Parathyroid adenoma (tissue), 2 donors: ENCODE measurements at regions not wholly inside any gene's neighbourhood (a gene's known extent, or its start where the extent isn't known, plus 50 kb on each side); places are given as distances from the start of the nearest gene placed in this dataset.

Experiments used
- H2AFZ ChIP-seq: fragments of 300-600 bp; sonication (generic); one replicate; pipeline ENCODE4 v1.7.0; 2017; ENCODE audit warnings: antibody characterized with exemption, mild to moderate bottlenecking
- H3K27ac ChIP-seq: fragments of 300-600 bp; sonication (generic); one replicate; pipeline ENCODE4 v1.7.0; 2017
- H3K27me3 ChIP-seq: fragments of 300-600 bp; sonication (generic); one replicate; pipeline ENCODE4 v1.7.0; 2017; ENCODE audit warnings: low read length; ENCODE audit not compliant: control insufficient read depth, insufficient read depth
- H3K36me3 ChIP-seq: fragments of 300-600 bp; sonication (generic); one replicate; pipeline ENCODE4 v1.7.0; 2017; ENCODE audit warnings: low read length; ENCODE audit not compliant: control insufficient read depth, insufficient read depth
- H3K4me1 ChIP-seq: fragments of 300-600 bp; sonication (generic); one replicate; pipeline ENCODE4 v1.7.0; 2017; ENCODE audit warnings: control low read depth
- H3K4me2 ChIP-seq: fragments of 300-600 bp; sonication (generic); one replicate; pipeline ENCODE4 v1.7.0; 2017; ENCODE audit warnings: low read length
- H3K4me3 ChIP-seq: fragments of 300-600 bp; sonication (generic); one replicate; pipeline ENCODE4 v1.7.0; 2017; ENCODE audit warnings: low read depth, low read length
- H3K79me2 ChIP-seq: fragments of 300-600 bp; sonication (generic); one replicate; pipeline ENCODE4 v1.7.0; 2017; ENCODE audit warnings: control low read depth
- H3K9ac ChIP-seq: fragments of 300-600 bp; sonication (generic); one replicate; pipeline ENCODE4 v1.7.0; 2017; ENCODE audit warnings: mild to moderate bottlenecking
- H3K9me3 ChIP-seq: fragments of 300-600 bp; sonication (generic); one replicate; pipeline ENCODE4 v1.7.0; 2017; ENCODE audit warnings: low read length; ENCODE audit not compliant: control insufficient read depth
- TF ChIP-seq, protein P1 (sequence below): fragments of 300-600 bp; sonication (generic); IDR thresholded peaks from one replicate; pipeline ENCODE4 v1.7.0; 2017; ENCODE audit warnings: antibody characterized with exemption, mild to moderate bottlenecking
- donor health status: primary hyperparathyroidism.

DNA sequence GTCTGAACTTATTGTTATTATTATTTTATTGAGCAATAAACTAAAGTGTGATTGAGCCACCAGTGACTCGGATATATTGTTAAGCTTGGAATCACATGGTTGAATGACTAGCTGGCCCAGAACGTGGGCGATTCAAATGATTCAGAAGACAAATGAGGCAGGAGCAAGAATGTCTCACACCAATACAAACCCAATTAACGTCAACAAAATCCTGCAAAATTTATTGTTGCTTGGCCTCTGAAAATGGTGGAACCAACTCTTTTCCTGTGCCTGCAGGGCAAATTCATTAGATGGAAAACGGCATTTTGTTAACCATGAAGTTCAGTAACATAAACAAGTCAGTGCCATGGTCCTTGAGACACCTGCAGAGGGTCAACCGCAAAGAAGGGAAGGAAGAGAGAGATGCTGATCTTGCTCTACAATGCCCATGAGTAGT is 482.0 kb downstream of the SETD4 start:
- no peaks in the 10 kb centered on the region for H3K27me3 ChIP-seq

DNA sequence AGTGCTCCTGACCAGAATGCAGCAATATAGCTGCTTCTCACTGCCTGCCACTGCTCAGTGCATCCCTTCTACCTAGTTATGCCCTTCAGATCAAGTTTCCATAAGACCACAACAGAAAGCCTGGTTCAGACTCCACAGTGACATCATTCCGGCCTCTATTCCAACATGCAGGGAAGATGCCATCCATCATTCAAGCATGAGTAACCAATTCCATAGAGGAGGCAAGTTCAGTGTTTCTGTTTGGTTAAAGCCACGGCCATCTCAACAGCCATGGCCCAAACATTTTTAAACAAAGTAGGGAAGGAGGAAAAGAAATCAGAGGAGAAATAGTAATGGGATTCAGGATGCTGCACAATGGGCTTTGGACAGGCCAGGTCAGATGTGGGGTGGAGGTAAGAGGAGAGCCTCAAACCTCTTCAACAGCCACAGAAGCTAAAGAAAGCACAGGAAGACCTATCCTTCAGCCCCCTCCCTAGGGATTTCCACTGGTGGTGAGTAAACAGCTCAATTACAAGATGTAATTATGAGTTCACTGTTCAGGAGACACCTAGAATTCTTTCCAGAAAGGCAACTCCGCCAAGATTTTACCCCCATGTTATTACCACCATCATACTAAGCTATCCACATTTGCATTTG is 484.9 kb downstream of the SETD4 start:
- Histone ChIP-seq H3K9me3 (no peaks in the 10 kb centered on the region), H3K27ac (no peak overlapping the region), H3K9ac (no peak overlapping the region), H3K36me3 (no peaks in the 10 kb centered on the region), H3K4me1 (no peaks in the 10 kb centered on the region), H3K4me3 (no peak overlapping the region), H2AFZ (no peak overlapping the region), H3K27me3 (no peaks in the 10 kb centered on the region), H3K79me2 (no peaks in the 10 kb centered on the region), H3K4me2 (no peak overlapping the region)
- TF ChIP-seq, protein P1, sequence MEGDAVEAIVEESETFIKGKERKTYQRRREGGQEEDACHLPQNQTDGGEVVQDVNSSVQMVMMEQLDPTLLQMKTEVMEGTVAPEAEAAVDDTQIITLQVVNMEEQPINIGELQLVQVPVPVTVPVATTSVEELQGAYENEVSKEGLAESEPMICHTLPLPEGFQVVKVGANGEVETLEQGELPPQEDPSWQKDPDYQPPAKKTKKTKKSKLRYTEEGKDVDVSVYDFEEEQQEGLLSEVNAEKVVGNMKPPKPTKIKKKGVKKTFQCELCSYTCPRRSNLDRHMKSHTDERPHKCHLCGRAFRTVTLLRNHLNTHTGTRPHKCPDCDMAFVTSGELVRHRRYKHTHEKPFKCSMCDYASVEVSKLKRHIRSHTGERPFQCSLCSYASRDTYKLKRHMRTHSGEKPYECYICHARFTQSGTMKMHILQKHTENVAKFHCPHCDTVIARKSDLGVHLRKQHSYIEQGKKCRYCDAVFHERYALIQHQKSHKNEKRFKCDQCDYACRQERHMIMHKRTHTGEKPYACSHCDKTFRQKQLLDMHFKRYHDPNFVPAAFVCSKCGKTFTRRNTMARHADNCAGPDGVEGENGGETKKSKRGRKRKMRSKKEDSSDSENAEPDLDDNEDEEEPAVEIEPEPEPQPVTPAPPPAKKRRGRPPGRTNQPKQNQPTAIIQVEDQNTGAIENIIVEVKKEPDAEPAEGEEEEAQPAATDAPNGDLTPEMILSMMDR: no peak

More for the DNA sequence above, 482.0 kb downstream of the SETD4 start:
- H2AFZ ChIP-seq: no peak overlapping the region
- H3K4me2 ChIP-seq: no peak overlapping the region
- no peaks in the 10 kb centered on the region for H3K79me2 ChIP-seq
- H3K4me1 ChIP-seq: no peaks in the 10 kb centered on the region
- TF ChIP-seq, protein P1: no peak
- H3K27ac ChIP-seq: no peak overlapping the region
- no peak overlapping the region for H3K9ac ChIP-seq
- no peaks in the 10 kb centered on the region for H3K36me3 ChIP-seq
- H3K4me3 ChIP-seq: no peak overlapping the region
- no peaks in the 10 kb centered on the region for H3K9me3 ChIP-seq

DNA sequence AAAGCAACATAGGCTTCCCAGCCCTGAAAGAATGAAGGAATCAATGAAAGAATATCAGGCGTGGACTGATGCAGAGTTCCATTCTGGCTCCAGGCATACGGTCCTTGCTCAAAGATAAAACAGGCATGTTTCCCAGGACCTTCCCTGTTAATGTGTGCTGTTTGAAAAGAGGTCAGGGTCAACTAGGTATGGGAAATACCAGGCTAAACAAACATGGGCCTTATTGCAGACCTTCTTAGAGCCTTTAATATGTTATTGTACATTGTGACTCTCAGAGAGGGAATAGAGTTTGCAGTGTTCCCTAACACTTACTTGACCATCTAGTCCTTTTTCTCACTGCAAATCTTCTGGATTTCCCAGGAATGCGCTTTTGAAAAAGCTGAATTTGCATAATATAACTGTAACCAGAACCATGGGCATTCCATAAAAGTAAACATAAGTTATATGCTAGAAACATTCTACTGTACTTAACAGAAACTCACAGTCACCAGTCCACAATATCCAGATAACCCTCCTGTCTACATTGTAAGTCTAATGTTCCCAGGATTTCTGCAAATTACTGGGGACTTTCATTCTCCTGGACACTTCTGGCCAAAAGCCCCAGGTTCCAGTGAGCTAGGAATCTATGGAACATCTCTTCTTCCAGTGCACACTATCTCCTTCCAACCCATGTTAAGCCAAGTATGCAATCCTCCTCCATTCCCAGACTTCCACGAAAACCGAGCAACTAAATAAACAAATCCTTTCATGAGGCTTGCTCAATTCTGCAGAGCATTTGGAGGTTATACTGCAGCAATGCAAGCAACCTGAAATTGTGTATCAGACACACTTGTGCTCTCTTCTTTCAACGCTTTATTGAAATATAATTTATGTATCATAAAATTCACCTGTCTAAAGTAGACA is 486.6 kb downstream of the SETD4 start:
- H3K4me2 ChIP-seq: no peak overlapping the region
- TF ChIP-seq, protein P1: no peak
- H3K9ac ChIP-seq: no peak overlapping the region
- no peaks in the 10 kb centered on the region for H3K79me2 ChIP-seq
- no peaks in the 10 kb centered on the region for H3K9me3 ChIP-seq
- no peak overlapping the region for H3K4me3 ChIP-seq
- no peak overlapping the region for H3K27ac ChIP-seq
- no peak overlapping the region for H2AFZ ChIP-seq
- H3K36me3 ChIP-seq: no peaks in the 10 kb centered on the region
- no peaks in the 10 kb centered on the region for H3K4me1 ChIP-seq
- no peaks in the 10 kb centered on the region for H3K27me3 ChIP-seq

DNA sequence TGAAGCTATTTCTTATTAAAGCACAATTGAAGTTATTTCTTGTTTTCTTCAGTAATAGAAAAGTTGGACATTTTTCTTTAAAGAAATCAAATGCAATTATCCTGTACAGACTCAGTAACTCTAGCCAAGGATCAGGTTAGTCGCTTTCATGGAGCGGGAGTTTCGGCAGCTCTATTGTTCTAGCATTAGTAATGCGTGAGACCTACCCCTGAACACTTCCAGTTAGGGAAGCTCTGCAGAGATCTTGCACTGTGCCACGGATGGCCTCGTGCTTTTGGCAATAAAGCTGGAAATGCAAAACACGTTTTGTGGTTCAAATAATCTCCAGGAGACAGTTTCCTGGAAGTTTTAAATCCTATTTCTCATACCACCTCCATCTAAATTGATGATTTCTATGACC is 488.4 kb downstream of the SETD4 start:
- Histone ChIP-seq H3K79me2 (no peaks in the 10 kb centered on the region), H2AFZ (no peak overlapping the region), H3K36me3 (no peaks in the 10 kb centered on the region), H3K9ac (no peak overlapping the region), H3K27ac (no peak overlapping the region), H3K27me3 (no peaks in the 10 kb centered on the region), H3K4me3 (no peak overlapping the region), H3K9me3 (no peaks in the 10 kb centered on the region), H3K4me2 (no peak overlapping the region), H3K4me1 (no peaks in the 10 kb centered on the region)
- TF ChIP-seq, protein P1: no peak
